ENCODE measurements at regions not wholly inside any gene's neighbourhood (a gene's known extent, or its start where the extent isn't known, plus 50 kb on each side); places are given as distances from the start of the nearest gene placed in this dataset.

DNA sequence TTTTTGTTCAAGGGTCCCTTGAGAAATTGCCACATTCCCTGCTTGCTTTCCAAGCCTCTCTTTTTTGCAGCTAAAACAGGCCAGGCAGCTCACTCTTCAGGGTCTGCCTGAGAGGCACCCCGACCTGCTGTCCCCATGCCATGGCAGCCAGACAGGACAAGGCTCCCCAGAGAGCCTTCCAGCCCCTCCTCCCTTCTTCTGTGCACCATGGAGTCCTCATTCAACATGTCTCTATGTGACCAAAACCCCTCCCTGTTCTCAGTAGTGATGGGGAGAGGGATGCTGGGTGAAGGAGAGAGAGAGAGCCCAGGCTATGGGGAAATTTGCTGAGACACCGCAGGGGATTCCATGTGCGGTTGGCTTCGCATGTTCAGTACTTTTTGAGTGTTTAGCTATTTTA, 384.2 kb upstream of the ZNF507 start:
- no peak for DNase-seq
- intact Hi-C loops (cut with DNase I), result no loop called here
- TF ChIP-seq, protein P1, sequence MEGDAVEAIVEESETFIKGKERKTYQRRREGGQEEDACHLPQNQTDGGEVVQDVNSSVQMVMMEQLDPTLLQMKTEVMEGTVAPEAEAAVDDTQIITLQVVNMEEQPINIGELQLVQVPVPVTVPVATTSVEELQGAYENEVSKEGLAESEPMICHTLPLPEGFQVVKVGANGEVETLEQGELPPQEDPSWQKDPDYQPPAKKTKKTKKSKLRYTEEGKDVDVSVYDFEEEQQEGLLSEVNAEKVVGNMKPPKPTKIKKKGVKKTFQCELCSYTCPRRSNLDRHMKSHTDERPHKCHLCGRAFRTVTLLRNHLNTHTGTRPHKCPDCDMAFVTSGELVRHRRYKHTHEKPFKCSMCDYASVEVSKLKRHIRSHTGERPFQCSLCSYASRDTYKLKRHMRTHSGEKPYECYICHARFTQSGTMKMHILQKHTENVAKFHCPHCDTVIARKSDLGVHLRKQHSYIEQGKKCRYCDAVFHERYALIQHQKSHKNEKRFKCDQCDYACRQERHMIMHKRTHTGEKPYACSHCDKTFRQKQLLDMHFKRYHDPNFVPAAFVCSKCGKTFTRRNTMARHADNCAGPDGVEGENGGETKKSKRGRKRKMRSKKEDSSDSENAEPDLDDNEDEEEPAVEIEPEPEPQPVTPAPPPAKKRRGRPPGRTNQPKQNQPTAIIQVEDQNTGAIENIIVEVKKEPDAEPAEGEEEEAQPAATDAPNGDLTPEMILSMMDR (IDR thresholded peaks at IDR 0.05), result no peak

DNA sequence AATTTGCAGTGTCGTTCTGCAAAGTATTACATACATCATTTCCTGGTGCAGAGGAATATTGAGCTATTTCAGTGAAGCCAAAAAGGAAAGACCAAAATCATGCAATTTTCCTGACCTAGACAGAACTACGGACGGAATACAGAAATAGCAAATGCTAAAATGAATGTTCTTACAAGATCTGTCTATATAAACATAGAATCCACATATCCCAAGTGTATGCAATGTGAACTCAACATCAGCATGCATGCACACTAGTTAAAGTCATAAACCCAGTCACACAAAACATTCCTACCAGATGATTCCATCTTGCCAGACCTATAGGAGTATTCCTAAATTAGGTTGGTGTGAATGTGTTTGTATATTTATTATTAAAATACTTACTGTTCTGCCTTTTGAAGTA, 383.7 kb upstream of the ZNF507 start:
- Histone ChIP-seq H3K27ac (no peak overlapping the region), H3K9ac (ENCODE audit: low read depth in 2 of 2, low read length in 2 of 2) (no peak overlapping the region), H3K36me3 (no peaks in the 10 kb centered on the region), H3K9me3 (no peaks in the 10 kb centered on the region), H3K4me3 (no peak overlapping the region), H3K4me1 (no peaks in the 10 kb centered on the region), H3K27me3 (no peaks in the 10 kb centered on the region)
- no peak for DNase-seq
- TF ChIP-seq, protein P1 (IDR thresholded peaks at IDR 0.05), result no peak
- intact Hi-C loops (cut with DNase I), result no loop called here

More for the DNA sequence above, 384.2 kb upstream of the ZNF507 start:
- no peak overlapping the region for H3K9ac ChIP-seq (ENCODE audit: low read depth in 2 of 2, low read length in 2 of 2)
- no peaks in the 10 kb centered on the region for H3K9me3 ChIP-seq
- no peaks in the 10 kb centered on the region for H3K4me1 ChIP-seq
- H3K36me3 ChIP-seq, result no peaks in the 10 kb centered on the region
- no peak overlapping the region for H3K4me3 ChIP-seq
- no peaks in the 10 kb centered on the region for H3K27me3 ChIP-seq
- no peak overlapping the region for H3K27ac ChIP-seq

DNA sequence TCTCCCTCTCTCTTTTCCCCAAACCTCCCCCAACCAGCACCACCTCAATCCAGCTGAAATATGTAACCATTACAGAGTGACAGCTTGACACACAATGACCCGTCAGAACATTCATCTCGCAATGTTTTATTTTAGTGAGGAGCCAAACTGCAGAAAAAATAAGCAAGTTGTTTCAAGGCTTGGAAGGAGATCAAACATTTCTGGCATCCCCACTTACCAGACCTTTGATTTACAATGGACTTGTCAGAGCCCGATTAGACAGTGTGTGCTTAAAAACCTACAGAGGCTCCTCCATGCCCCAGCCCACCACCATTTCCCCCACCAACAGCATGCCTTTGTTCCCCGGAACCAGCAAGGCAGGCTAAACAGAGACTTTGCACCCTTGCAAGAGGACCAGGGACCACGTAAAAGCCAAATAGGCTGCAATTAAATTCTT, 382.8 kb upstream of the ZNF507 start:
- Histone ChIP-seq H3K27me3 (no peaks in the 10 kb centered on the region), H3K36me3 (no peaks in the 10 kb centered on the region)

DNA sequence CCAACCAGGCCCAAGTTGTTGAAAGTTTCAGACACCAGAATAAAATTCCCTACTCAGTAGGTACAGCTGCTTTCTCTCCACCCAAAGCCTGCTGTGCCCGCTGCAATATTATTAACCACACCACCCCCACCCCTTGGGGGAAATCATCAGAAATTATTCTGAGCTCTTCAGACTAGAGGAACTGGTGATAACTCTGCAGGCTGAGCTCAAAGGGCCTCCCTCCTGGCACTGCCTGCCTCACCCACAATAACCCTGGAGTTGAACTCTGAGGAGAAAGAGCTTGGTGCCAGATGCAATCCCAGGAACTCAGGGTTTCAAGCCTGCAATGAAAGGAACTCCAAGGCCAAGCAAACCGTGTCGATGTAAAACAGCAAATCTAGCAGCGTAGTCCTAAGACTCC, 381.7 kb upstream of the ZNF507 start:
- TF ChIP-seq, protein P1 (IDR thresholded peaks at IDR 0.05), result no peak
- H3K4me1 ChIP-seq, result no peaks in the 10 kb centered on the region
- no peaks in the 10 kb centered on the region for H3K27me3 ChIP-seq
- intact Hi-C loops (cut with DNase I), result no loop called here
- no peak overlapping the region for H3K4me3 ChIP-seq
- H3K9ac ChIP-seq (ENCODE audit: low read depth in 2 of 2, low read length in 2 of 2), result no peak overlapping the region
- no peak overlapping the region for H3K27ac ChIP-seq
- no peak for DNase-seq
- no peaks in the 10 kb centered on the region for H3K9me3 ChIP-seq
- H3K36me3 ChIP-seq, result no peaks in the 10 kb centered on the region

More for the DNA sequence above, 382.8 kb upstream of the ZNF507 start:
- no peak for DNase-seq
- Histone ChIP-seq H3K4me1 (no peaks in the 10 kb centered on the region), H3K27ac (no peak overlapping the region), H3K9ac (ENCODE audit: low read depth in 2 of 2, low read length in 2 of 2) (no peak overlapping the region), H3K4me3 (no peak overlapping the region), H3K9me3 (no peaks in the 10 kb centered on the region)
- intact Hi-C loops (cut with DNase I), result no loop called here
- TF ChIP-seq, protein P1 (IDR thresholded peaks at IDR 0.05), result no peak

DNA sequence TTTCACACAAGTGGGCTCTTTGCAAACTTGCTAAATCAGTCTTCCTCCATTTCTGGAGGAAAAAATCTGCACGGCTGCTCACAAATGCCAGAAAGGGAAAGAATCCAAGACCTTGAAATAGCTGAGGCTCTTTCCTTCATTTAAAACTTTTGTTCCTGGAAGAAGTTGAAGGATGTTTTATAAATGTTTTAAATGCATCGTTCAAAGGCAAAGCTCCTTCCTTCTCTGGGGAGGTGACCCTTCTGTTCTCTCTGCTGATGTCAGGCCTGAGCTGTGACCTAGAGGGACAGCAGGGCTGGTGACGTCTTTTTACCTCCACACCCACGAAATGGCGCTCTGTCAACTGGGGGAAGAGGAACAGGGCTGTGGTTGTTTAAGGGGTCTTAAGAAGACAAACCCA, 376.4 kb upstream of the ZNF507 start:
- H3K27me3 ChIP-seq, result no peaks in the 10 kb centered on the region
- no peak overlapping the region for H3K9ac ChIP-seq (ENCODE audit: low read depth in 2 of 2, low read length in 2 of 2)
- H3K4me3 ChIP-seq, result no peak overlapping the region
- intact Hi-C loops (cut with DNase I), result no loop called here
- TF ChIP-seq, protein P1 (IDR thresholded peaks at IDR 0.05), result no peak
- H3K9me3 ChIP-seq, result no peaks in the 10 kb centered on the region
- DNase-seq, result no peak
- no peaks in the 10 kb centered on the region for H3K4me1 ChIP-seq
- H3K27ac ChIP-seq, result no peak overlapping the region
- H3K36me3 ChIP-seq, result no peaks in the 10 kb centered on the region

DNA sequence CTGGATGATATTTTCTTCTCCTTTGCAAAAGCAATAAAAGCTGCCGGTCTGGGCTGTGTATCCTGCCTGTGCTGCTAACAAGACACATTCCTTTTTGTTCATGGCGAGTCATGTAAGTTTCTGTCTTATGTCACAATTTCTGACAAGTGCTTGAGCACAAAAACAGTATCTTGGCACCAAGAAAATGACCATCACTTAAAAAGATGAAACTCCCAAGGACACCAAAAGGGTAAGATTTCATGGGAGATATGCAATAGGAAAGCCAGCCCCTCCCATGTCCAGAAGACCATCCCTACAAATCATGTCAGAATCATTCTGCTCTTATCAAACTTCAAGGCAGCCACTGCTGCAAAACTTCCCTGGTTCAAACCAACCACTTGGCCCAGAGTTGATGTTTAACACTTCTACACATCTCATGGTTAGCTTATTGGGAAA, 375.4 kb upstream of the ZNF507 start:
- no peak overlapping the region for H3K27ac ChIP-seq
- intact Hi-C loops (cut with DNase I), result no loop called here
- DNase-seq, result no peak
- no peak overlapping the region for H3K4me3 ChIP-seq
- no peaks in the 10 kb centered on the region for H3K27me3 ChIP-seq
- no peaks in the 10 kb centered on the region for H3K36me3 ChIP-seq
- H3K9ac ChIP-seq (ENCODE audit: low read depth in 2 of 2, low read length in 2 of 2), result no peak overlapping the region
- TF ChIP-seq, protein P1 (IDR thresholded peaks at IDR 0.05), result no peak
- no peaks in the 10 kb centered on the region for H3K9me3 ChIP-seq
- H3K4me1 ChIP-seq, result no peaks in the 10 kb centered on the region
